SU-DHL-6 (cell line): ENCODE measurements at regions not wholly inside any gene's neighbourhood (a gene's known extent, or its start where the extent isn't known, plus 50 kb on each side); places are given as distances from the start of the nearest gene placed in this dataset.

Source experiments
- EZH2phosphoT487 ChIP-seq: fragments of 200-600 bp; sonication (generic), shearing (Covaris generic); conservative IDR thresholded peaks from 2 replicates; pipeline ENCODE4 v1.6.1; 2018; ENCODE audit warnings: mild to moderate bottlenecking, antibody characterized with exemption, low read length, moderate library complexity, mixed read lengths
- TF ChIP-seq, protein P1 (sequence below): fragments of 200-600 bp; sonication (generic); IDR thresholded peaks from one replicate; pipeline ENCODE4 v1.5.1; 2017; ENCODE audit warnings: antibody characterized with exemption, mild to moderate bottlenecking, low read length, moderate library complexity; ENCODE audit not compliant: insufficient read depth, poor library complexity, severe bottlenecking

GRCh38 chr1:106908689-106909088 lies 147.8 kb upstream of the PRMT6 start:
- TF ChIP-seq, protein P1, sequence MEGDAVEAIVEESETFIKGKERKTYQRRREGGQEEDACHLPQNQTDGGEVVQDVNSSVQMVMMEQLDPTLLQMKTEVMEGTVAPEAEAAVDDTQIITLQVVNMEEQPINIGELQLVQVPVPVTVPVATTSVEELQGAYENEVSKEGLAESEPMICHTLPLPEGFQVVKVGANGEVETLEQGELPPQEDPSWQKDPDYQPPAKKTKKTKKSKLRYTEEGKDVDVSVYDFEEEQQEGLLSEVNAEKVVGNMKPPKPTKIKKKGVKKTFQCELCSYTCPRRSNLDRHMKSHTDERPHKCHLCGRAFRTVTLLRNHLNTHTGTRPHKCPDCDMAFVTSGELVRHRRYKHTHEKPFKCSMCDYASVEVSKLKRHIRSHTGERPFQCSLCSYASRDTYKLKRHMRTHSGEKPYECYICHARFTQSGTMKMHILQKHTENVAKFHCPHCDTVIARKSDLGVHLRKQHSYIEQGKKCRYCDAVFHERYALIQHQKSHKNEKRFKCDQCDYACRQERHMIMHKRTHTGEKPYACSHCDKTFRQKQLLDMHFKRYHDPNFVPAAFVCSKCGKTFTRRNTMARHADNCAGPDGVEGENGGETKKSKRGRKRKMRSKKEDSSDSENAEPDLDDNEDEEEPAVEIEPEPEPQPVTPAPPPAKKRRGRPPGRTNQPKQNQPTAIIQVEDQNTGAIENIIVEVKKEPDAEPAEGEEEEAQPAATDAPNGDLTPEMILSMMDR: no peak
- TF ChIP-seq EZH2phosphoT487: no peak
